ENCODE measurements at regions not wholly inside any gene's neighbourhood (a gene's known extent, or its start where the extent isn't known, plus 50 kb on each side); places are given as distances from the start of the nearest gene placed in this dataset.

GRCh38 chr2:217685255-217685605 is 317.6 kb downstream of the TNS1 start:
- DNase-seq, result no peak

- no peak for DNase-seq
Measured at GRCh38 chr2:217684431-217685254, 318.2 kb downstream of the TNS1 start.

- DNase-seq, result no peak
Measured at GRCh38 chr2:217683106-217683870, 319.5 kb downstream of the TNS1 start.

GRCh38 chr2:217681791-217682190 is 321.0 kb downstream of the TNS1 start:
- no peak for DNase-seq

- DNase-seq, result no peak
Measured at GRCh38 chr2:217680381-217680780, 322.4 kb downstream of the TNS1 start.

- DNase-seq, result no peak
Measured at GRCh38 chr2:217673627-217674026, 329.2 kb downstream of the TNS1 start.

- no peak for DNase-seq
Measured at GRCh38 chr2:217672472-217672871, 330.3 kb downstream of the TNS1 start.

- no peak for DNase-seq
Measured at GRCh38 chr2:217671871-217672270, 330.9 kb downstream of the TNS1 start.

- DNase-seq, result no peak
Measured at GRCh38 chr2:217671075-217671474, 331.7 kb downstream of the TNS1 start.

- no peak for DNase-seq
Measured at GRCh38 chr2:217669831-217670230, 333.0 kb downstream of the TNS1 start.

- DNase-seq, result no peak
Measured at GRCh38 chr2:217667512-217667911, 335.3 kb downstream of the TNS1 start.

- DNase-seq, result no peak
Measured at GRCh38 chr2:217667035-217667434, 335.8 kb downstream of the TNS1 start.

GRCh38 chr2:217666338-217666737 is 336.5 kb downstream of the TNS1 start:
- no peak for DNase-seq

- DNase-seq, result no peak
Measured at GRCh38 chr2:217664761-217665160, 338.0 kb downstream of the TNS1 start.

GRCh38 chr2:217662984-217663602 is 339.7 kb downstream of the TNS1 start:
- DNase-seq, result no peak

- DNase-seq, result no peak
Measured at GRCh38 chr2:217661378-217661777, 341.4 kb downstream of the TNS1 start.

- no peak for DNase-seq
Measured at GRCh38 chr2:217660423-217660822, 342.4 kb downstream of the TNS1 start.

- no peak for DNase-seq
Measured at GRCh38 chr2:217658806-217659205, 344.0 kb downstream of the TNS1 start.

- no peak for DNase-seq
Measured at GRCh38 chr2:217657252-217657651, 345.5 kb downstream of the TNS1 start.

- DNase-seq, result no peak
Measured at GRCh38 chr2:217656316-217656715, 346.5 kb downstream of the TNS1 start.

- DNase-seq, result no peak
Measured at GRCh38 chr2:217655651-217656050, 347.1 kb downstream of the TNS1 start.

GRCh38 chr2:217654168-217654567 is 348.6 kb downstream of the TNS1 start:
- no peak for DNase-seq

GRCh38 chr2:217652761-217653639 is 349.8 kb downstream of the TNS1 start:
- DNase-seq, result no peak
